Brain microvascular endothelial cell (primary cell): ENCODE measurements at regions not wholly inside any gene's neighbourhood (a gene's known extent, or its start where the extent isn't known, plus 50 kb on each side); places are given as distances from the start of the nearest gene placed in this dataset.

Experiments used
- DNase-seq: peaks from one replicate; pipeline ENCODE4 v3.0.0-alpha.2; 2020
- H3K27ac ChIP-seq: fragments of 250-450 bp; sonication (Bioruptor Pico); 2 replicates; pipeline ENCODE4 v1.5.1; 2020; ENCODE audit warnings: mild to moderate bottlenecking, moderate library complexity
- H3K27me3 ChIP-seq: fragments of 250-450 bp; sonication (Bioruptor Pico); replicated peaks from 2 replicates; pipeline ENCODE4 v1.5.1; 2020; ENCODE audit warnings: mild to moderate bottlenecking
- H3K36me3 ChIP-seq: fragments of 250-450 bp; sonication (Bioruptor Pico); replicated peaks from 2 replicates; pipeline ENCODE4 v1.5.1; 2020; ENCODE audit warnings: mild to moderate bottlenecking
- H3K4me3 ChIP-seq: 2 replicates; pipeline ENCODE4 v1.5.1; 2011; ENCODE audit warnings: low read depth, mild to moderate bottlenecking, control low read depth, low read length, moderate library complexity
- CTCF ChIP-seq: IDR thresholded peaks from 2 replicates; pipeline ENCODE4 v1.5.1; 2011; ENCODE audit warnings: low read depth, mild to moderate bottlenecking, moderate library complexity, low read length, control low read depth, inconsistent platforms; ENCODE audit errors: missing control alignments
- in situ Hi-C: cut with HindIII; loops from 2 replicates; pipeline ENCODE4 v1.10.0; 2017; ENCODE audit warnings: low sequenced_read_pairs, low pct_ligation_motif_present

DNA sequence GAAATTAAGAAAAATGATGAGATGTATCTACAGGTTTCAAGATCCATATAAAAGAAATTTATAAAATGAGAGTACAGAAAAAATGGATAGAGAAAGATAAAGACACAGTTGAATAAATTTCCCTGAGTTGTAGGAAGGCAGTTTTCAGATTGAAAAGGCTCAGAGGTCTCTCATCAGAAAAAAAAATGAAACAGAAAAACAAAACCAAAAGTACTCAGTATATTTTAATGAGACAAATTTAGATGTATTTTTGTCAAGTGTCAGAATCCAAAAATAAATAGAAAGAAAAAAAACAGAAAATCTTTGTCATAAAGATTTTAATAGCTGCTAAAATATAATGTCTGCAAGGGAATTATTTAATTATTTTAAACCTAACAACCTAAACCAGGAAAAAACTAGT, 520.5 kb downstream of the KCNJ3 start:
- no peaks in the 10 kb centered on the region for H3K36me3 ChIP-seq
- no peak for DNase-seq
- TF ChIP-seq CTCF = no peak
- no peak overlapping the region for H3K27ac ChIP-seq
- in situ Hi-C loops = no loop called here
- H3K4me3 ChIP-seq = no peak overlapping the region
- no peaks in the 10 kb centered on the region for H3K27me3 ChIP-seq

DNA sequence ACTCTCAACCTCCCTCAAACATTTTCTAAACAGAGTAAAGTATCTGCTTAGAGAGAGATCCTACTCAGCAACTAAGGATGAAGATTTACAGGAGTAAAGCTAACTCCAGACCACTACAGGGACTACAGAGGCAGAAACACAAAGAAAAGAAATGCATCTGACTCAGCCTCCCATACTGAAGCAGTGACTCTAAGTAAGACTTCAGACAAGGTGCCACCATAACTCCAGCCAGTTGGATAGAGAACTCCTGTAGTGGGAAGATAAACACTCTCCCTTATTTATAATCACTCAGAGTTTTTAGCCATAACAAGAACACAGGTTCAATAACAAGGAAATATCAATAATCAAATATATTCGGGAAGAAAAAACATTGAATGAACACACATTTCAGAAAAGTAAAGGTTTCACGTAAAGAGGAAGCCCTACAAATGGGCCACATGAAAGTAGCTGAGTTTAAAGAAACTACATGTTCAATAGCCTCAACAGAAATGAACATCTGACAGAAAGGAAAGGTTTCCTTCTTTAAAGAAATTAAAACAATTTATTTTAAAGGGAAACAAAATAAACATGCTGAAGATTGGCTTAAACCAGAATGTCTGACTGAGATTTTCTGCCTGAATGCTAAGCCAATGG, 519.9 kb downstream of the KCNJ3 start:
- Histone ChIP-seq H3K36me3 (no peaks in the 10 kb centered on the region), H3K4me3 (no peak overlapping the region), H3K27me3 (no peaks in the 10 kb centered on the region), H3K27ac (no peak overlapping the region)
- DNase-seq = no peak
- in situ Hi-C loops = no loop called here
- TF ChIP-seq CTCF = no peak

DNA sequence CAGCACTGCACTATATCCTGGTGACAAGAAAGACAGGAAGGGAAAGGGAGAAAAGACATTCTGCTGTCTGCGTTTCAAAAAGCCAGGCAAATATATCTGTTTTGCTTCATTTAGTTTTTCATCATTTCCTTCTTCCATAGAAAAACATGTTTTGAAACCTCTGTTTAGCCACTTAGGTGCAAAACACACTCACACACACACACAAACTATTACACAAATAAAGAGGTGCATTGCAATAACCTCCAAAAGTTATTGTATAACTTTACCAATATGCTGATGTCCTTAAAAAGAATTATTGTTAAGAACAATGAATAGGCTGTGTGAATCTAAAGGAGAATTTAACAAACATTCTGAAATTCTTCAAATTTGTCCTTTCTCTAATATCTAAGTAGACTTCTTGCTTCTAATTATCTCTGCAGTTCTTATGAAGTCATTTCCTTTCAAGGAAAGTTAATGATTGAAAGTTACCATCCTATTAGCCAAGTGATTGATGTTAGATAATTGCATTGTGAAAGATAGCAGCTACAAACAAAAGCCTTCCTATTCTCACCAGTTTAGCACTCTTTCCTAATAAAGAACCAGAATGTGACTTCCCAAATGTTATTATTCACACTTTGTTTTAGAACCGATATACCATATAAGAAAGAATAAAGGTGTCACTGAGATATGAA, 516.7 kb downstream of the KCNJ3 start:
- Histone ChIP-seq H3K36me3 (no peaks in the 10 kb centered on the region), H3K4me3 (no peak overlapping the region), H3K27me3 (no peaks in the 10 kb centered on the region), H3K27ac (no peak overlapping the region)
- in situ Hi-C loops = no loop called here
- no peak for DNase-seq
- TF ChIP-seq CTCF = no peak

DNA sequence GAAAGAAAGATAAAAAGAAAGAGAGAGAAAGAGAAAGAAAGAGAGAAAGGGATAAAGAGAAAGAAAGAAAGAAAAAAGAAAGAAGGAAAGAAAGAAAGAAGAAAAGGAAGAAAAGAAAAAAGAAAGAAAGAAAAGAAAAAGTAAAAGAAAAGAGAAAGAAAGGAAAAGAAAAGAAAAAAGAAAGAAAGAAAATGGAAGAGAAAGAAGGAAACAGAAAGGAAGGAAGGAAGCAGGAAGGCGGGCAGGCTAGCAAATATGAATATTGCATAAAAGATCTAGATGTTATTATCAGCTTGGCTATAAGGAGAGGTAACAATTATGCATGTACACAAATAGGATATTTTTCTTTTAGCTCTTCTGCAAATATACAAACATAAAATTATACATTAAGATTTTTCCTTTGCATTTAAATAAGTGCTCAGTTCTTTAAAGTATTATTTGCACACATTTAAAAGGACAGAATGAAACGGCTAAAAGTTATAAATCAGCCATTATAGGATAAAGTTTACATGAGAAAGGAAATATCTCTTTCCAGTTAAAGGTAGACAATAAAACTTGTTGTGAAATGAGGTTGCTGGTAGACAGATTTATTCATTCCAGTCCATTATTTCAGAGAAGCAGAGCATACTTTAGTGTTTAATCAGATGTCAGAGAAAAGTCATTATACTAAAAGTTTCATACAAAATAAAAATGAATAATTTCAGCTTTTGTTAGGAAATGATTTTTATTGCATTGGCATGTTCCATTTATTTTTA, 511.4 kb downstream of the KCNJ3 start:
- no peaks in the 10 kb centered on the region for H3K36me3 ChIP-seq
- TF ChIP-seq CTCF = no peak
- no peak overlapping the region for H3K4me3 ChIP-seq
- no peak for DNase-seq
- H3K27ac ChIP-seq = no peak overlapping the region
- H3K27me3 ChIP-seq = no peaks in the 10 kb centered on the region
- in situ Hi-C loops = no loop called here

GRCh38 chr2:155203178-155203577, 504.7 kb downstream of the KCNJ3 start:
- no peaks in the 10 kb centered on the region for H3K36me3 ChIP-seq
- in situ Hi-C loops = no loop called here
- TF ChIP-seq CTCF = no peak
- H3K4me3 ChIP-seq = no peak overlapping the region
- DNase-seq = no peak
- no peak overlapping the region for H3K27ac ChIP-seq
- no peaks in the 10 kb centered on the region for H3K27me3 ChIP-seq
